Left lung (tissue), 4 donors: ENCODE measurements at regions not wholly inside any gene's neighbourhood (a gene's known extent, or its start where the extent isn't known, plus 50 kb on each side); places are given as distances from the start of the nearest gene placed in this dataset.

Experiments
- ATAC-seq: fragments of 200-7000 bp; cut with Tn5 transposase; one replicate; pipeline ENCODE4 v1.9.1; 2020; ENCODE audit warnings: moderate library complexity
- DNase-seq, 4 donors: peaks; one replicate each; pipeline ENCODE4 v3.0.0-alpha.2; 2013 to 2020
- H3K27ac ChIP-seq, 2 donors: fragments of 200-600 bp; sonication (generic) in 1 of 2; one replicate each; pipeline versions ENCODE4 v1.5.0 to v1.8.0; 2020 to 2021
- H3K27me3 ChIP-seq, 2 donors: fragments of 200-600 bp; sonication (generic) in 1 of 2; one replicate each; pipeline versions ENCODE4 v1.5.0 to v1.8.0; 2020 to 2021
- H3K36me3 ChIP-seq, 2 donors: fragments of 200-600 bp; sonication (generic) in 1 of 2; one replicate each; pipeline versions ENCODE4 v1.5.0 to v1.8.0; 2020 to 2021
- H3K4me1 ChIP-seq, 2 donors: fragments of 200-600 bp; one replicate each; pipeline ENCODE4 v1.8.0; 2021
- H3K4me3 ChIP-seq, 2 donors: fragments of 200-600 bp; sonication (generic) in 1 of 2; one replicate each; pipeline versions ENCODE4 v1.5.0 to v1.8.0; 2020 to 2021; ENCODE audit warnings: mild to moderate bottlenecking in 1 of 2
- H3K9me3 ChIP-seq, 2 donors: fragments of 200-600 bp; sonication (generic) in 1 of 2; one replicate each; pipeline versions ENCODE4 v1.5.0 to v1.8.0; 2020 to 2021
- CTCF ChIP-seq, 2 donors: fragments of 200-600 bp; sonication (generic) in 1 of 2; IDR thresholded peaks; one replicate each; pipeline versions ENCODE4 v1.5.0 to v1.8.0; 2021; ENCODE audit warnings: antibody characterized with exemption in 2 of 2
- intact Hi-C, 2 donors: fragments of 100-400 bp; cut with DNase I; formaldehyde crosslinking; loops; one replicate each; pipeline versions ENCODE4 v1.11.2 to v1.14.2; 2022
- donor health status: DM: no; HTN: yes; CAD: no.
- donor health status: DM: no; HTN: no; CAD: no.

DNA sequence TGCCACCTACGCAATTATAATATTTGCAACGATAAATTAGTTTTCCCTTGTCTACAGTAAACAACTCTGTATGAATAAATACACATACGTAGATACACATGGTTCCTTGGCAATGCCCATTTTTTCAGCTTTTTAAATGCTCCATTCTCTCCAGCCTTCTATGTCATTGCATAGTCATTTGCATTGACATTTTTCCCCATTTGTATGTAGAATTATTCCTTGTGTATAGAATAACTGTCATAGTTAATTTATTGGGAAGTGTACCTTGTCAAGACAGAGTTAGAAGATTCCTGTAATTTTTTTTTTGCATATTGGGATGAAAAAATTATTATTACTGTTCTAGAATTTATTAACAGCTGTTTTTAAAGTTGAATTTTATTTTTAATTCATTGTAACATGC, 736.7 kb upstream of the DPPA4 start:
- ATAC-seq (no peak), DNase-seq (no peak)
- H3K4me1 ChIP-seq = no peaks in the 10 kb centered on the region
- H3K4me3 ChIP-seq = no peak overlapping the region
- intact Hi-C loops = no loop called here
- H3K27me3 ChIP-seq = no peaks in the 10 kb centered on the region
- no peak for TF ChIP-seq CTCF (IDR thresholded peaks at IDR 0.05)
- H3K27ac ChIP-seq = no peak overlapping the region
- peaks cover 0 to 7% of the 10 kb centered on the region in 2 donors for H3K9me3 ChIP-seq
- H3K36me3 ChIP-seq = no peaks in the 10 kb centered on the region

DNA sequence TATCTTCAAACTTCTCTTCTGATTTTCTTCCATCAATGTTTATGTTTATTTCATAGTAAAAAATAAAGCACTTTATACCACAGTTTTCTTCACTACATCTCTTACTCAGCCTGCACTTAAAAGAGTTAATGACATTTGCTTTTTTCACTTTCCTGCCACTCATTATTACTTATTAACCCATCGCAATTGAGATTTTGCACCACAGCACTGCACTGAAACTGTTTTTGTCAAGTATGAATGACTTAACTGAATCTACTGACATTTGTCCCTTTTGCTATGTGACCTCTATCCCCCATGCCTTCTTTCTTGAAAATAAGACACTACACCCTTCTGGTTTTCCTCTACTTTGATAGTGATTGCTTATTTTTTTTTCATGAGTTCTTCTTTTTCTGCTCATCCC, 739.7 kb upstream of the DPPA4 start:
- TF ChIP-seq CTCF (IDR thresholded peaks at IDR 0.05) = no peak

GRCh38 chr3:110093411-110093810, 756.1 kb upstream of the DPPA4 start:
- intact Hi-C loops = no loop called here
- no peaks in the 10 kb centered on the region for H3K36me3 ChIP-seq
- H3K9me3 ChIP-seq = peaks cover 0 to 5% of the 10 kb centered on the region in 2 donors
- ATAC-seq (no peak), DNase-seq (no peak)
- H3K27ac ChIP-seq = no peak overlapping the region
- no peaks in the 10 kb centered on the region for H3K4me1 ChIP-seq
- H3K27me3 ChIP-seq = no peaks in the 10 kb centered on the region
- no peak for TF ChIP-seq CTCF (IDR thresholded peaks at IDR 0.05)
- H3K4me3 ChIP-seq = no peak overlapping the region

More for the DNA sequence above, 739.7 kb upstream of the DPPA4 start:
- Histone ChIP-seq H3K9me3 (peaks cover 0 to 7% of the 10 kb centered on the region in 2 donors), H3K4me1 (no peaks in the 10 kb centered on the region), H3K27ac (no peak overlapping the region), H3K36me3 (no peaks in the 10 kb centered on the region), H3K27me3 (no peaks in the 10 kb centered on the region), H3K4me3 (no peak overlapping the region)
- ATAC-seq (no peak), DNase-seq (no peak)
- intact Hi-C loops = no loop called here

DNA sequence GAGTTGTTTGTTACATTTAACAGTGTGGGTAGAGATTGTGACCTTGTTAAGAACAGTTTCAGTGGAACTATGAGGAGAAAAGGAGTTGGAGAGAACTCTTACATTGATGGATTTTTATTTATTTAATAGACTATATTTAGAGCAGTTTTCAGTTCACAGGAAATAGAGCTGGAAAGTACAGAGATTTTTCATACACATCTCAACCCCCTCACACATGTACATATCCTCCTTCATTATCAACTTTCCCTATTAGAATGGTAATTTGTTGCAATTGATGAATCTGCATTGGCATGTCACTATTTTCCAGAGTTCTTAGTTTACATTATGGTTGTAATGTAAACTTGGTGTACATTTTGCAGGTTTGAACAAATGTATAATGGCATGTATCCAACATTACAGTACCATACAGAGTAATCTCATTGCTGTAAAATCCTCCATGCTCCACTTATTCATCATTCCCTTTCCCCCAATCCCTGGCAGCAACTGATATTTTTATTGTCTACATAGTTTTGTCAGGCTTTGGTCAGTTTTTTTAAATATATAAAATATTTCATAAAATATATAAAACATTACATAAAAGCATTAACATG, 756.6 kb upstream of the DPPA4 start:
- no peaks in the 10 kb centered on the region for H3K27me3 ChIP-seq
- no peak overlapping the region for H3K4me3 ChIP-seq
- no peak overlapping the region for H3K27ac ChIP-seq
- DNase-seq = peak in 1 of 4 donors; percentile 12
- no peak for ATAC-seq
- no peaks in the 10 kb centered on the region for H3K36me3 ChIP-seq
- peaks cover 0 to 5% of the 10 kb centered on the region in 2 donors for H3K9me3 ChIP-seq
- intact Hi-C loops = no loop called here
- no peaks in the 10 kb centered on the region for H3K4me1 ChIP-seq
- no peak for TF ChIP-seq CTCF (IDR thresholded peaks at IDR 0.05)

DNA sequence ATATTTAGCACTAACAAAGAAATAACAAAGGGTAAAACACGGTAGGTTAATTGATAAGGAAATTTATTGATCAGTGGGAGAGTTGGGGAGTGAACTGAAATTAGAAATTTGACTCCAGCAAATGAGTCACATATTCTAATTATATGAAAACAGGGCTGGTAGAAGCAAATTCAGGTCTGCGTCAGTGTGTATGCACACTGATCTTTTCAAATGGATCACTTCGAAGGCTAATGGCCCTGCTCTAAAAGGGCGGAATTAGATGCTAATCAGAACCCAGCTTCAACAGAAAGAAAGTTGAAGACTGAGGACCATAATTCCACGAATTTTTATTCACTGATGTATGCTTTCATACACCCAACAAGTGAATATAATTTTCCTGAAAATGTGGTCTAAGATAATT, 762.4 kb upstream of the DPPA4 start:
- intact Hi-C loops = no loop called here
- no peaks in the 10 kb centered on the region for H3K36me3 ChIP-seq
- ATAC-seq (no peak), DNase-seq (no peak)
- no peak overlapping the region for H3K4me3 ChIP-seq
- H3K27me3 ChIP-seq = no peaks in the 10 kb centered on the region
- no peaks in the 10 kb centered on the region for H3K9me3 ChIP-seq
- no peak overlapping the region for H3K27ac ChIP-seq
- no peak for TF ChIP-seq CTCF (IDR thresholded peaks at IDR 0.05)
- no peaks in the 10 kb centered on the region for H3K4me1 ChIP-seq
